HG03108 (cell line): ENCODE measurements at regions not wholly inside any gene's neighbourhood (a gene's known extent, or its start where the extent isn't known, plus 50 kb on each side); places are given as distances from the start of the nearest gene placed in this dataset.

Source experiments
- ATAC-seq: cut with Tn5 transposase; IDR thresholded peaks from one replicate; pipeline ENCODE4 v1.9.1; 2021; ENCODE audit warnings: moderate library complexity; ENCODE audit not compliant: unreplicated experiment

- no peak for ATAC-seq
Measured at GRCh38 chr21:35136106-35136505, 87.0 kb upstream of the RUNX1 start.

DNA sequence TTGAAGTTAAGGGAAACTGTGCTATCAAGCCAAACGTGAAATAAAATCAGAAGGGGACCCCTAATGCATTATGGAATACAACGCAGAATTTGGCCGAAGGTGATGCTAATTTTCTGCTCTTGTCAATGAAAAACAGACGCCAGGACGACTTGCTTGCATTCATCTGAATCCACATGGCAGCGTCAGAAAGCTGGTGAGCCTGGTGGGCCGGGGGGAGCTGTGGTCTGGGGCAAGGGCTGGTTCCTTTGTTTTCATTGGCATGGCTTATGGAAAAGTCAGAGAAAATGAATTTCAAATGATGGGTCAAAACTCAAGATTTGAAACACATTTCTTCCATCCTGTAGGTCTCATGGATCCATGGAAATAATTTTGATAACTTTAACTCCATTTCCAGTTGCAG is 86.4 kb upstream of the RUNX1 start:
- no peak for ATAC-seq

- ATAC-seq, result no peak
Measured at GRCh38 chr21:35134309-35134708, 85.2 kb upstream of the RUNX1 start.

DNA sequence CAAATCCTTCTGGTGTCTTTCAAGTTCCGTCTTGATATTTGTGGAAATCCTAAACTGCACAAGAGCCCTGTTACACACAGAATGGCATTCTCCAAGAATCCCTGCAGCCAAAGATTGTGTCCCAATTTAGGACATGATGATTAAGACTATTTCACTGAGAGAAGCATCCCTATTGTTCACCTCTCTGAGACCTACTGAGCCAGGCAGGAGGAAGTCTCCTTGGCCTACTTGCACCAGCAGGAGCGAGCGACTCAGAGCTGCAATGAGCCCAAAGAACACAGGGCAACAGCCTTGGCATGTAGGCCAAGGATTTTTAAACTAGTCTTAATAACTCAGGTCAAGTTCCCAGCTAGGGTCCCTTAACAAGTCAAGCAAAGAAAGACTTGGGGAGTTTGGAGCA is 79.4 kb upstream of the RUNX1 start:
- ATAC-seq, result no peak

DNA sequence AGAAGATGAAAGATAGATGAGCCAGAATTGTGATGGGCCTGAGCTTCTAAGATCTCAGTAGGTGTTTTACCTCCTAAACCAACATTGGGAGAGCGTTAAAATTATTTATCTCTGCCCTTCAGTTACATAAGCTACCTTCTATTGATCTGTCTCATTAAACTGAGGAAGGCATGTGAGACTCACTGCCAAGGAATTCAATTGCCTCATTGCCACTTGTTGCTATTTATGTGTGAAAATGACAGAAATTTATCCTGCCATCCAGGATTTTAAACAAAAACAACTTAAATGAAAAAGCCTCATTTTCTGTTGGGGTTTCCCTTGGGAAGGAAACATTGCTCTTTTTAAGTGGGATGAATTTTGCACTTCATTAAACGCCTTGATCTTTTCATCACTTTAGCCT is 78.7 kb upstream of the RUNX1 start:
- no peak for ATAC-seq

DNA sequence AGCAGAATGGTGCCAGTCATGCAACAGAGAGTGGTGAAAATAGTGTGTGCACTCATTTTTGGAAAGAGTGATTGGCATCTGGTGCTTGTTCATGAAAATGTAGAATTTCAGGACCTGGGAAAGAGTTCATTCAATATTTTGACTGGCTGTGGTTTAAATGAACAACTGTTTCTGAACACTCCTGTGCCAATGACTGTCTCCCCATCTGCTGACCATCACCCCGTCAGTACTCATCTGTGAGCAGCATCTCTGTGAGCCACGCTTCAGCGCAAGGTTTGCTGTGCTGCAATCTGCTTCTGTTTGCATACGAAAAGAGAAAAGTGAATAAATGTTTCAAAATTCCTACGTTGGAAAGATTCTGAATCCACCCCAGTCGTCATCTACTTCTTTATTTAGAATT is 77.9 kb upstream of the RUNX1 start:
- ATAC-seq, result no peak

DNA sequence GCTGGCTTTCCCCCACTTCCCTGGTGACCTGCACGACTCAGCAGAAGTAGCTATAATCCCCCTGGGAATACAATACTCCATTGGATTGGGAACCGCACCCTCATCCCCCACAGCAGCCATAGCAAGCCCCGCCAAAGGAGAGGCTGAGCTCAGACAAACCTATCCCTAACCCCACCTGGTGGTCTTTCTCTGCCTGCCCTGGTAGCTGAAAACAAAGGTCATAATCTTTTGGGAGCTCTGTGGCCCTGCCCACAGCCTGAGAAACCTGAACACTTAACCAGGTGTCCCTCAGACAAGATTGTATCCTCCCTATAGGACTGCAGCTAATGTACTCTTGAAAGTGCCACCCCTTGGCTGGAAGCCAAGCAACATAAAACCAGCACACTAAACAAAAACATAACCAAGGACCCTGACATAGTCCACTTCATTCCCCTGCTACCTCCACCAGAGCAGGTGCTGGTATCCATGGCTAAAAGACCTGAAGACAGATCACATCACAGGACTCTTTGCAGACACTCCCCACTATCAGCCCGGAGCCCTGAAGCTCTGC is 71.6 kb upstream of the RUNX1 start:
- no peak for ATAC-seq

DNA sequence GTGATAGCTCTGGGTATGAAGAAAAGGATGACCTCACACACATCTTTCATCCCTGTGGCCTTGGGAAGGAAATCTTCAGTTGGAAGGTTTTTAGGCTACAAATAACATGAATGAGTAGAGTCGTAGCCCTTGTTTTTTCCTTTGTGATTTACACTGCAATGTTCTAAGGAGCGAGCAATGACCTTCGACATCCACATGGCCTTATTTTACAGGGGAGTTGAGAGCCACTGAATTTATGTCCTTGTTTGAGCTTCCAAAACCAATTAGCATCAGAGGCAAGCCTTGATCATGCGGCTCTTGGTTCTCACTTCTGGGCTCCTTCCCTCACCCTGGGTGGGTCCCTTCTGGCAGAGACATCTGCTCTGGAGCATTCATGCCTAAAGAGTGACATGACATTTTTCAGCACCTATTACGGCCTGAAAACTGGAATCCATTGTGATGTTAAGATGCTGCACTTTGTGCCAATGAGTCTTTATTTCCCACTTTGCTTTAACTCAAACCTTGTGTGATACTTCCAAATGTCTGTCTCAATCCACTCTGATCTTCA is 70.5 kb upstream of the RUNX1 start:
- no peak for ATAC-seq

DNA sequence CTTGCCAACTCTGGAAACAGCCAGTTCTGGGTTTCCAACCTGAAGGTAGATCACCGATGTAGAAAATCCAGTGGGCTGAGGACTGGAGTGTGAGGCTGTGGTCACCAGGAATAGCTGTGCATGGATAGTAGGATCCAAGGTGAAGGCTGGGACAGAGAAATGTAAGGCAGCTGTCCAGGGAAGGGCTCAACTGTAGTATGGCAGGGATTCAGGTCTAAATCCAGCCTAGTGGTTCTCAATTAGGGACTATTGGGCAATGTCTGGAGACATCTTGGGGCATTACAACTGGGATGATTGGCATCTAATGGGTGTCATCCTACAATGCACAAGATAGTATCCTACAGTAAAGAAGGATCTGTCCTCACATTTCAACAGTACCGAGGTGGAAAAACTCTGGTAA is 67.7 kb upstream of the RUNX1 start:
- no peak for ATAC-seq

DNA sequence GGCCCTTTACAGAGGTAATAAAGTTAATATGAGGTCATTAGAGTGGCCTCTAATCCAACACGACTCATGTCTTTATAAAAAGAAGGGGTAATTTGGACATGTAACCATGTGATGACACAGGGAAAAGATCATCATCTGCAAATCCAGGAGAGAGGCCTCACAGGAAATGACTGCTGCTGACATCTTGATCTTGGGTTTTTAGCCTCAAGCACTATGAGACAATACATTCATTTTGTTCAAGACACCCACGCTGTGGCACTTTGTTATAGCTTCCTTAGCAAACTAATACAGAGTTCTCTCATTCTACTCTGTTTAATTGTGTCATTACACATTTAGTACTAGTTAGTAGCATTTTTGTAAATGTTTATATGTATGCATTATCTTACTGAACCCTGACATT is 64.0 kb upstream of the RUNX1 start:
- no peak for ATAC-seq

DNA sequence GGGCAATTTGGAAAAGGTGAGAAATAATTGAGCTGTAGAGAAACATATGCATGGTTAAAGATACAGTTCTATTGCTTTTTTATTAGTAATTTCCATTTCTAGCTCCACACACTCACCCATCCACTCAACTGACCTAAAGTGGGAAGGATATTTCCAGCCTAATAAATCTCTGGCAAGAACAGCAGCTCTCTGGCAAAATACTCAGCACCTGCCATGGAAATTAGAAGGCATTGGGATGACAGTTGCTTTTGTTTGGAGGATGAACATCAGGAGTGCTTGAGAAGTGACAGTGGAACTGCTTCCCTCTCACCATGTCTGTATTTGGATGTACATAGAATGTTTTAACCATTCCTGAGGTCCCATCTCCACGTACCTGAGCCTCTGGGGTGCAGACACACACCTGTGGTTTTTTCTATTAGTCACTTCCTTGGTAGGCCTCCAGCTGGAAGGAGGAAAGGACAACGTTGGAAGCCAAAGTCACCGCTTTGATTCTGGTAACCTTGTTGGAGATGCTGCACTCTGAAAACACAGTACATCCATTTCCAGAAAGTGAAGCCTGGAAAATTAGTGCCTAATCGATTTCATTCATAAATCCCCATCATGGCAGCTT is 62.3 kb upstream of the RUNX1 start:
- ATAC-seq, result no peak

GRCh38 chr21:35108887-35109286 is 59.8 kb upstream of the RUNX1 start:
- ATAC-seq, result no peak

GRCh38 chr21:35107520-35107919 is 58.4 kb upstream of the RUNX1 start:
- ATAC-seq, result no peak

DNA sequence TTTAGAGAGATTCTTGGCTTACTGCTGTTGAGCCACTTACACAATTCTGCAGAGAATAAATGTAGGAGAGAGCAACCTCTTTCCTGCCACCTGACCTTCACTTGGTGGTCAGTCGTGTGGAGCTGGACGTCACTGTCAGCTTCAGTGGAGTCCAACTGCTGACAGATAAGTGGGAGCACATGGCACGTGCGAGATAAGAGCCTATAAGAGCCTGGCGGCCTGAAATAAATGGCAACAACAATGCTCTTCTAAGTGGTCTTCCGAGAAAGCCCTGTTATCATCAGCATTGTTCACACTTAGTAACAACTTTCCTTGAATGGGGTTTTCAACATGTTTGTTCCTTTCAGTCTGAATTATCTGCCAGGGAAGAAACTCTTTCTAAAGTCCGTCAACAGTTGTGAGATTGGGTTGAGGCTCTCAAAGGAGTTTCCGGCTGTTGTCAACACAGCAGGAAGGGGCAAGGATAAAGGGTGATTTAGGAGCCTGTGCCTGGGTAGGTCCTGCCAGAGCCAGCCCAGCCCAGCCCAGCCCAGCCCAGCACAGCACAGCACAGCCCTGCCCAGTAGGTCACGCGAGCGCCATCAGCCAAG is 57.2 kb upstream of the RUNX1 start:
- no peak for ATAC-seq

GRCh38 chr21:35102488-35103371 is 53.6 kb upstream of the RUNX1 start:
- ATAC-seq, result no peak

GRCh38 chr21:35100349-35100811 is 51.3 kb upstream of the RUNX1 start:
- no peak for ATAC-seq

DNA sequence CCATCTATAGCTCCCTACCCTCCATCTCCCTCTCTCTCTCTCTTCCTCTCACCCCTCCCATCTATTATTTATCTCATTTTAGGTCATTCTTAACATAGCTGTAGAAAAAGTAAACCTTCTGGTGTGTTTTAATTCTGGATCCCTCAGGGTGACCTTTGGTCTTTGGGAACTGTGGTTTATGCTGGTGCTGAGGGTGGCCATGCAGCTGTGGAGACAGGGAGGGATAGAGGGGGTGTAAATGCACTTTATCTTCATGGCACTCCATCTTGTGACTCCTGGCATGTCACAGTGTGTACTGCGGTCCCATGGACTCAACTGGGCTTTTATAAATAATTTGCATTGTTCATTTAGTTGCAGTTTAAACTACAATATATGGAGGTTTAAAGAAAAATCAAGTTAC is 50.2 kb upstream of the RUNX1 start:
- ATAC-seq, result no peak
